Neural progenitor cell (in vitro differentiated cells): ENCODE measurements at regions not wholly inside any gene's neighbourhood (a gene's known extent, or its start where the extent isn't known, plus 50 kb on each side); places are given as distances from the start of the nearest gene placed in this dataset.
A peak's percentile ranks its signal among the peaks of the same experiment; 100 is the strongest.

Source experiments
- DNase-seq: peaks from one replicate; pipeline ENCODE4 v3.0.0-alpha.2; 2016; ENCODE audit warnings: low spot score
- H2AFZ ChIP-seq: fragments of 200-600 bp; sonication (generic); replicated peaks from 2 replicates; pipeline ENCODE4 v1.6.1; 2016; ENCODE audit warnings: antibody characterized with exemption
- H3F3A ChIP-seq: fragments of 200-600 bp; sonication (generic); 2 replicates; pipeline ENCODE4 v1.6.1; 2016; ENCODE audit warnings: antibody characterized with exemption, low read depth
- H3K27ac ChIP-seq: fragments of 200-600 bp; sonication (generic); 2 replicates; pipeline ENCODE4 v1.5.1; 2016; ENCODE audit warnings: mild to moderate bottlenecking
- H3K27me3 ChIP-seq: fragments of 200-600 bp; sonication (generic); 2 replicates; pipeline ENCODE4 v1.6.1; 2016; ENCODE audit warnings: mild to moderate bottlenecking, moderate library complexity
- H3K36me3 ChIP-seq: fragments of 200-600 bp; sonication (generic); 2 replicates; pipeline ENCODE4 v1.5.1; 2016
- H3K4me1 ChIP-seq: fragments of 200-600 bp; sonication (generic); 2 replicates; pipeline ENCODE4 v1.6.1; 2016; ENCODE audit warnings: mixed run types
- H3K4me2 ChIP-seq: fragments of 200-600 bp; sonication (generic); 2 replicates; pipeline ENCODE4 v1.6.1; 2016
- H3K4me3 ChIP-seq: fragments of 200-600 bp; sonication (generic); 2 replicates; pipeline ENCODE4 v1.5.1; 2016
- H3K79me2 ChIP-seq: fragments of 200-600 bp; sonication (generic); 2 replicates; pipeline ENCODE4 v1.6.1; 2016; ENCODE audit warnings: low read depth
- H3K9ac ChIP-seq: fragments of 200-600 bp; sonication (generic); 2 replicates; pipeline ENCODE4 v1.6.1; 2016
- H3K9me3 ChIP-seq: fragments of 200-600 bp; sonication (generic); 2 replicates; pipeline ENCODE4 v1.5.1; 2016; ENCODE audit warnings: low read depth
- H4K20me1 ChIP-seq: fragments of 200-600 bp; sonication (generic); 2 replicates; pipeline ENCODE4 v1.6.1; 2016; ENCODE audit warnings: low read depth
- H3K27ac Mint-ChIP-seq: 3 replicates; pipeline ENCODE4 v1.8.0; 2021; ENCODE audit warnings: mixed read lengths
- H3K27me3 Mint-ChIP-seq: 2 replicates; pipeline ENCODE4 v1.8.0; 2022; ENCODE audit warnings: low read depth, mild to moderate bottlenecking, inconsistent platforms, moderate library complexity, mixed read lengths; ENCODE audit not compliant: insufficient read depth
- H3K36me3 Mint-ChIP-seq: 3 replicates; pipeline ENCODE4 v1.8.0; 2021; ENCODE audit warnings: mixed read lengths
- H3K4me1 Mint-ChIP-seq: 3 replicates; pipeline ENCODE4 v1.8.0; 2021; ENCODE audit warnings: mixed read lengths
- H3K4me3 Mint-ChIP-seq: 3 replicates; pipeline ENCODE4 v1.8.0; 2021; ENCODE audit warnings: mild to moderate bottlenecking, moderate library complexity, mixed read lengths
- H3K9me3 Mint-ChIP-seq: 3 replicates; pipeline ENCODE4 v1.8.0; 2020; ENCODE audit warnings: mixed read lengths
- CTCF ChIP-seq: fragments of 200-600 bp; sonication (generic); IDR thresholded peaks from 2 replicates; pipeline ENCODE4 v1.5.1; 2017; ENCODE audit warnings: antibody characterized with exemption, mild to moderate bottlenecking
- EZH2 ChIP-seq: fragments of 200-600 bp; sonication (generic); IDR thresholded peaks from 2 replicates; pipeline ENCODE4 v1.6.1; 2017; ENCODE audit warnings: antibody characterized with exemption, mild to moderate bottlenecking, moderate library complexity
- EZH2phosphoT487 ChIP-seq: fragments of 200-600 bp; sonication (generic); IDR thresholded peaks from 2 replicates; pipeline ENCODE4 v1.6.1; 2017; ENCODE audit warnings: antibody characterized with exemption

- DNase-seq = no peak
- no peak for TF ChIP-seq CTCF
- TF ChIP-seq EZH2 = no peak
- TF ChIP-seq EZH2phosphoT487 = no peak
- H3K27ac ChIP-seq = no peak overlapping the region
These were observed 414.8 kb upstream of the CCNH start for GRCh38 chr5:87827539-87827938.

GRCh38 chr5:87826507-87826906, 413.8 kb upstream of the CCNH start:
- H3K27me3 Mint-ChIP-seq = peaks cover 5% of the 10 kb centered on the region
- H3K4me1 ChIP-seq = peaks cover 3% of the 10 kb centered on the region
- no peak overlapping the region for H3K4me3 ChIP-seq
- H3K9me3 ChIP-seq = no peaks in the 10 kb centered on the region
- no peaks in the 10 kb centered on the region for H4K20me1 ChIP-seq
- no peak overlapping the region for H3K4me3 Mint-ChIP-seq
- peaks cover 6% of the 10 kb centered on the region for H3K4me1 Mint-ChIP-seq
- no peak for TF ChIP-seq EZH2
- no peak for TF ChIP-seq CTCF
- TF ChIP-seq EZH2phosphoT487 = no peak
- DNase-seq = no peak
- H3K36me3 Mint-ChIP-seq = no peaks in the 10 kb centered on the region
- H3K9me3 Mint-ChIP-seq = peaks cover 7% of the 10 kb centered on the region
- H3K9ac ChIP-seq = no peak overlapping the region
- H3F3A ChIP-seq = no peaks in the 10 kb centered on the region
- no peaks in the 10 kb centered on the region for H3K79me2 ChIP-seq
- no peak overlapping the region for H2AFZ ChIP-seq
- H3K27ac ChIP-seq = no peak overlapping the region
- H3K4me2 ChIP-seq = no peak overlapping the region
- H3K27me3 ChIP-seq = no peaks in the 10 kb centered on the region
- H3K36me3 ChIP-seq = no peaks in the 10 kb centered on the region
- H3K27ac Mint-ChIP-seq = no peak overlapping the region

More at GRCh38 chr5:87827539-87827938, 414.8 kb upstream of the CCNH start:
- no peak overlapping the region for H3K4me2 ChIP-seq
- Mint-ChIP-seq H3K36me3 (no peaks in the 10 kb centered on the region), H3K4me3 (no peak overlapping the region), H3K27me3 (peaks cover 5% of the 10 kb centered on the region), H3K4me1 (peaks cover 6% of the 10 kb centered on the region), H3K27ac (no peak overlapping the region), H3K9me3 (peaks cover 15% of the 10 kb centered on the region)
- no peak overlapping the region for H3K9ac ChIP-seq
- no peaks in the 10 kb centered on the region for H3K79me2 ChIP-seq
- H3K27me3 ChIP-seq = no peaks in the 10 kb centered on the region
- H2AFZ ChIP-seq = no peak overlapping the region
- peaks cover 3% of the 10 kb centered on the region for H3K4me1 ChIP-seq
- H3K4me3 ChIP-seq = no peak overlapping the region
- no peaks in the 10 kb centered on the region for H3K9me3 ChIP-seq
- H3K36me3 ChIP-seq = no peaks in the 10 kb centered on the region
- H3F3A ChIP-seq = no peaks in the 10 kb centered on the region
- no peaks in the 10 kb centered on the region for H4K20me1 ChIP-seq

GRCh38 chr5:87825583-87825982, 412.9 kb upstream of the CCNH start:
- no peak overlapping the region for H3K27ac Mint-ChIP-seq
- TF ChIP-seq EZH2phosphoT487 (no peak), EZH2 (no peak), CTCF (no peak)
- no peaks in the 10 kb centered on the region for H3K9me3 ChIP-seq
- peaks cover 5% of the 10 kb centered on the region for H3K27me3 Mint-ChIP-seq
- no peak overlapping the region for H3K4me3 Mint-ChIP-seq
- H3K79me2 ChIP-seq = no peaks in the 10 kb centered on the region
- H3K4me3 ChIP-seq = no peak overlapping the region
- DNase-seq = no peak
- H3K4me1 Mint-ChIP-seq = peaks cover 6% of the 10 kb centered on the region
- H3K9me3 Mint-ChIP-seq = peaks cover 3% of the 10 kb centered on the region
- no peaks in the 10 kb centered on the region for H3K27me3 ChIP-seq
- H3K4me2 ChIP-seq = no peak overlapping the region
- no peak overlapping the region for H3K9ac ChIP-seq
- H2AFZ ChIP-seq = peak overlapping the region; percentile 79
- H3F3A ChIP-seq = no peaks in the 10 kb centered on the region
- H3K36me3 Mint-ChIP-seq = no peaks in the 10 kb centered on the region
- no peaks in the 10 kb centered on the region for H3K36me3 ChIP-seq
- H3K27ac ChIP-seq = no peak overlapping the region
- H4K20me1 ChIP-seq = no peaks in the 10 kb centered on the region
- peaks cover 3% of the 10 kb centered on the region for H3K4me1 ChIP-seq
